ENCODE measurements at regions not wholly inside any gene's neighbourhood (a gene's known extent, or its start where the extent isn't known, plus 50 kb on each side); places are given as distances from the start of the nearest gene placed in this dataset.

- Histone ChIP-seq H3K4me3 (ENCODE audit: low read length in 2 of 2) (no peak overlapping the region), H3K36me3 (ENCODE audit: control insufficient read depth in 2 of 2, insufficient read depth in 2 of 2, low read length in 1 of 2) (no peaks in the 10 kb centered on the region), H3K27me3 (ENCODE audit: control insufficient read depth in 2 of 2, insufficient read depth in 1 of 2, low read length in 1 of 2) (no peaks in the 10 kb centered on the region), H3K27ac (ENCODE audit: low read depth in 1 of 2, low read length in 1 of 2) (no peak overlapping the region), H3K9me3 (ENCODE audit: control insufficient read depth in 2 of 2, insufficient read depth in 1 of 2, low read length in 1 of 2) (no peaks in the 10 kb centered on the region), H3K4me1 (ENCODE audit: control insufficient read depth in 2 of 2, insufficient read depth in 2 of 2, low read length in 2 of 2) (no peaks in the 10 kb centered on the region)
- WGBS, result 56% methylated on average over 8 of the region's 8 CpGs
- DNase-seq (ENCODE audit: low read depth in 6 of 9, low spot score in 9 of 9), result no peak
Measured at GRCh38 chr7:54841772-54842697, 83.0 kb upstream of the SEC61G start.

GRCh38 chr7:54843841-54844355, 84.9 kb upstream of the SEC61G start:
- no peaks in the 10 kb centered on the region for H3K36me3 ChIP-seq (ENCODE audit: control insufficient read depth in 2 of 2, insufficient read depth in 2 of 2, low read length in 1 of 2)
- no peaks in the 10 kb centered on the region for H3K4me1 ChIP-seq (ENCODE audit: control insufficient read depth in 2 of 2, insufficient read depth in 2 of 2, low read length in 2 of 2)
- no peaks in the 10 kb centered on the region for H3K9me3 ChIP-seq (ENCODE audit: control insufficient read depth in 2 of 2, insufficient read depth in 1 of 2, low read length in 1 of 2)
- H3K27ac ChIP-seq (ENCODE audit: low read depth in 1 of 2, low read length in 1 of 2), result no peak overlapping the region
- 76% methylated on average over 3 of the region's 3 CpGs for WGBS
- no peak for DNase-seq (ENCODE audit: low read depth in 6 of 9, low spot score in 9 of 9)
- no peak overlapping the region for H3K4me3 ChIP-seq (ENCODE audit: low read length in 2 of 2)
- no peaks in the 10 kb centered on the region for H3K27me3 ChIP-seq (ENCODE audit: control insufficient read depth in 2 of 2, insufficient read depth in 1 of 2, low read length in 1 of 2)

DNA sequence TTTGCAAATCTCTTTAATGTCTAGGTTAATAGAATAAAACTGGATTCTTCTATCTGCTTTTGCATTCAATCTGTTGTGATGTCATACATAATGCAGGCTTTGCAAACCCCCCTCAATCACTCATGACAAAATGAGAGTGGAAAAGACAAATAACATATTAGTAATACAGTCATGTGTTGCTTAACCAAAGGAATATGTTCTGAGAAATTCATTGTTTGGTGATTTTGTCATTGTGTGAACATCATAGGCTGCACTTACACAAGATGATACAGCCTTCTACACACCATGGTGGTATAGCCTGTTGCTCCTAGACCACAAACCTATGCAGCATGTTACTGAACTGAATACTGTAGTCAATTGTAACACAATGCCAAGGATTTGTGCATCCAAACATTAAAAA, 87.3 kb upstream of the SEC61G start:
- no peaks in the 10 kb centered on the region for H3K27me3 ChIP-seq (ENCODE audit: control insufficient read depth in 2 of 2, insufficient read depth in 1 of 2, low read length in 1 of 2)
- no peak overlapping the region for H3K27ac ChIP-seq (ENCODE audit: low read depth in 1 of 2, low read length in 1 of 2)
- H3K4me3 ChIP-seq (ENCODE audit: low read length in 2 of 2), result no peak overlapping the region
- no peak for DNase-seq (ENCODE audit: low read depth in 6 of 9, low spot score in 9 of 9)
- H3K36me3 ChIP-seq (ENCODE audit: control insufficient read depth in 2 of 2, insufficient read depth in 2 of 2, low read length in 1 of 2), result no peaks in the 10 kb centered on the region
- H3K9me3 ChIP-seq (ENCODE audit: control insufficient read depth in 2 of 2, insufficient read depth in 1 of 2, low read length in 1 of 2), result no peaks in the 10 kb centered on the region
- no peaks in the 10 kb centered on the region for H3K4me1 ChIP-seq (ENCODE audit: control insufficient read depth in 2 of 2, insufficient read depth in 2 of 2, low read length in 2 of 2)

GRCh38 chr7:54847921-54848320, 88.9 kb upstream of the SEC61G start:
- H3K27me3 ChIP-seq (ENCODE audit: control insufficient read depth in 2 of 2, insufficient read depth in 1 of 2, low read length in 1 of 2), result no peaks in the 10 kb centered on the region
- H3K27ac ChIP-seq (ENCODE audit: low read depth in 1 of 2, low read length in 1 of 2), result no peak overlapping the region
- no peak overlapping the region for H3K4me3 ChIP-seq (ENCODE audit: low read length in 2 of 2)
- H3K9me3 ChIP-seq (ENCODE audit: control insufficient read depth in 2 of 2, insufficient read depth in 1 of 2, low read length in 1 of 2), result no peaks in the 10 kb centered on the region
- H3K36me3 ChIP-seq (ENCODE audit: control insufficient read depth in 2 of 2, insufficient read depth in 2 of 2, low read length in 1 of 2), result no peaks in the 10 kb centered on the region
- H3K4me1 ChIP-seq (ENCODE audit: control insufficient read depth in 2 of 2, insufficient read depth in 2 of 2, low read length in 2 of 2), result no peaks in the 10 kb centered on the region
- no peak for DNase-seq (ENCODE audit: low read depth in 6 of 9, low spot score in 9 of 9)
- WGBS, result 90% methylated on average over 1 of the region's 1 CpG

DNA sequence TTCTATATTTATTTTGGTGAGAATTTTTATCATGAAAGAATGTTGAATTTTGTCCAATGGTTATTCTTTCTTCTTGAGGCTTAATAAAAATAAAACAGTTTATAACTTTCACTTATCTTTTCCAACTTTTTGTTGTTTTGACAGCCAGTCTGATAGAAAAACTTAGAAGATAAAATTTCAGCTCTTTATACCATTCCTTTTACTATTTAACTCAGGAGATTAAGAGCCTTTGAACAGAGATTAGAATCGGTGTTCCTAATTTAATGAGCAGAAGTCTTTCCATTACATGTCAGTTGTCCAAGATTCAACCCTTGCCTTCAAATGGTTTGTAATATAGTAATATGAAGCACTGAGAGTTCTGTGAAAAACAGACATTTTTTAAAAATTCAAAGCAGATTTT, 97.8 kb upstream of the SEC61G start:
- H3K27ac ChIP-seq (ENCODE audit: low read depth in 1 of 2, low read length in 1 of 2), result no peak overlapping the region
- no peak overlapping the region for H3K4me3 ChIP-seq (ENCODE audit: low read length in 2 of 2)
- no peaks in the 10 kb centered on the region for H3K9me3 ChIP-seq (ENCODE audit: control insufficient read depth in 2 of 2, insufficient read depth in 1 of 2, low read length in 1 of 2)
- no peaks in the 10 kb centered on the region for H3K36me3 ChIP-seq (ENCODE audit: control insufficient read depth in 2 of 2, insufficient read depth in 2 of 2, low read length in 1 of 2)
- no peaks in the 10 kb centered on the region for H3K27me3 ChIP-seq (ENCODE audit: control insufficient read depth in 2 of 2, insufficient read depth in 1 of 2, low read length in 1 of 2)
- no peaks in the 10 kb centered on the region for H3K4me1 ChIP-seq (ENCODE audit: control insufficient read depth in 2 of 2, insufficient read depth in 2 of 2, low read length in 2 of 2)
- 87% methylated on average over 1 of the region's 1 CpG for WGBS
- no peak for DNase-seq (ENCODE audit: low read depth in 6 of 9, low spot score in 9 of 9)

DNA sequence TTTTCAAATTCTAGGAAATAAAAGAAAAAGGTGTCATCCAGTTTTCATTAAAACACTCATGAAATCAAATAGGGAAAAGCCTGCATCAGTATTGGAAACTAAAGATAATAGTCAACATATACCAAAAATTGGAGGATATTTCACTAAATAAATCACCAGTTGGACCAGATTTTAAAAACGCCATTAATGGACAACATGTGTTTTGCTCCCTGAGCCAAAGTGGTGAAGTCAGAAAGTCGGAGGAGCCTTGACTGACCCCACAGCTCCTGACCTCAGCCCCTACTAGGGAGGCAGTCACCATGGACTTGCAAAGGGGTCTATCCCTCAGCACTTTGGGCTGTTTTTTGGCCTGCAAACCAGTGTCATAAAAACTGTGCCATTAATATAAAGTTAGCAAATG, 98.3 kb upstream of the SEC61G start:
- WGBS, result 97% methylated on average over 2 of the region's 2 CpGs
- Histone ChIP-seq H3K9me3 (ENCODE audit: control insufficient read depth in 2 of 2, insufficient read depth in 1 of 2, low read length in 1 of 2) (no peaks in the 10 kb centered on the region), H3K4me3 (ENCODE audit: low read length in 2 of 2) (no peak overlapping the region), H3K27ac (ENCODE audit: low read depth in 1 of 2, low read length in 1 of 2) (no peak overlapping the region), H3K4me1 (ENCODE audit: control insufficient read depth in 2 of 2, insufficient read depth in 2 of 2, low read length in 2 of 2) (no peaks in the 10 kb centered on the region), H3K36me3 (ENCODE audit: control insufficient read depth in 2 of 2, insufficient read depth in 2 of 2, low read length in 1 of 2) (no peaks in the 10 kb centered on the region), H3K27me3 (ENCODE audit: control insufficient read depth in 2 of 2, insufficient read depth in 1 of 2, low read length in 1 of 2) (no peaks in the 10 kb centered on the region)
- DNase-seq (ENCODE audit: low read depth in 6 of 9, low spot score in 9 of 9), result no peak

DNA sequence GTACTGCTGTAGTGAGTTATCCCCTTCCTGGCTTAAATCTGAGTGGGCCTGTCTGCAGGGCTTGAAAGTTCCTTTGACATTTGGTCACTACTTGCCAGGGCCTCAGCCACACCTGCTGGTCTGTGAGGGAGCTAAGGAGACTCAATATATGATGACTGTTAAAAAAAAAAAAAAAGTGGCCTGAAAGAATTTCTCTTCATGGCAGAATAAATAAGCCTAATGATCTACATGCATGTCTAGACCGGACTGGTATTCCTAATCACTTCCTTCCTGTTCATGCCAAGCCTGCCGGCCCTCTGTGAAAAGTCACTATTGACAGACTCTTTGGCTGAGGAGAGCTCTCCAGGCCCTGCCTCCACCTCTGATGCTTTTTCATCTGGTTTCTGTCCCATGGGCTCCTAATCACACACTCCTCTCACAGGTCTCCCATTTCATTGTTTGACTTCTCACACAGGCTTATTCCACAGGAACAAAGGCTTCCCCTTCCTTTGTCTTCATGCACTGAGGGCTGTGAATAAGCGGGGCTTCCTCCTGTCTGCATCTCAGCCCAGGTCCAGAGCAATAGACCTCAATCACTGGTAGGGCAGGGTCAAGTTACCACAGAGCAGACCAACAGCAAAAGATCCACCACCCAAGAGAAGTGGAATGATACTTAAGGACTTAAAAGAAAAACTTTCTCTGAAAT, 99.1 kb upstream of the SEC61G start:
- no peak overlapping the region for H3K27ac ChIP-seq (ENCODE audit: low read depth in 1 of 2, low read length in 1 of 2)
- 31% methylated on average over 3 of the region's 3 CpGs for WGBS
- H3K27me3 ChIP-seq (ENCODE audit: control insufficient read depth in 2 of 2, insufficient read depth in 1 of 2, low read length in 1 of 2), result no peaks in the 10 kb centered on the region
- H3K36me3 ChIP-seq (ENCODE audit: control insufficient read depth in 2 of 2, insufficient read depth in 2 of 2, low read length in 1 of 2), result no peaks in the 10 kb centered on the region
- no peaks in the 10 kb centered on the region for H3K9me3 ChIP-seq (ENCODE audit: control insufficient read depth in 2 of 2, insufficient read depth in 1 of 2, low read length in 1 of 2)
- H3K4me3 ChIP-seq (ENCODE audit: low read length in 2 of 2), result no peak overlapping the region
- no peak for DNase-seq (ENCODE audit: low read depth in 6 of 9, low spot score in 9 of 9)
- no peaks in the 10 kb centered on the region for H3K4me1 ChIP-seq (ENCODE audit: control insufficient read depth in 2 of 2, insufficient read depth in 2 of 2, low read length in 2 of 2)

DNA sequence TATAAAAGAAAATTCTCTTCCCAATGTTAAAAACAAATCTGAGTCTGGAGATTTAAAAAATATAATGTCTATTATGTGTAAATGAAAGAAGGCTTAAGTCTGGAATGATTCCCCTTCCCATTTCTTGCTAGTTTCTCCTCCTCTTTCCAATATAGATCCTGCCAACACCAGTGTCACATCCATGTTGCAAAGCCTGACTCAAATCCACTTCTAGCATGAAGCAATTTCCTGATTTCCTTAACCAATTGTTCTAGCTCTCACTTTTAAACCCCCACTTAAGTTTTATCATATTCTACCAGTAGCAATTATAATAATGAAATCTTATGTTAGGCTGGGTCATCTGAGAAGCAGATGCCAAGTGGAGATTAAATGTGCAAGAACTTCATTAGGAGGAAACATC, 100.1 kb upstream of the SEC61G start:
- Histone ChIP-seq H3K27ac (ENCODE audit: low read depth in 1 of 2, low read length in 1 of 2) (no peak overlapping the region), H3K36me3 (ENCODE audit: control insufficient read depth in 2 of 2, insufficient read depth in 2 of 2, low read length in 1 of 2) (no peaks in the 10 kb centered on the region), H3K4me1 (ENCODE audit: control insufficient read depth in 2 of 2, insufficient read depth in 2 of 2, low read length in 2 of 2) (no peaks in the 10 kb centered on the region), H3K27me3 (ENCODE audit: control insufficient read depth in 2 of 2, insufficient read depth in 1 of 2, low read length in 1 of 2) (no peaks in the 10 kb centered on the region), H3K9me3 (ENCODE audit: control insufficient read depth in 2 of 2, insufficient read depth in 1 of 2, low read length in 1 of 2) (no peaks in the 10 kb centered on the region), H3K4me3 (ENCODE audit: low read length in 2 of 2) (no peak overlapping the region)
- no peak for DNase-seq (ENCODE audit: low read depth in 6 of 9, low spot score in 9 of 9)

GRCh38 chr7:54859545-54859944, 100.5 kb upstream of the SEC61G start:
- DNase-seq (ENCODE audit: low read depth in 6 of 9, low spot score in 9 of 9), result no peak
- Histone ChIP-seq H3K36me3 (ENCODE audit: control insufficient read depth in 2 of 2, insufficient read depth in 2 of 2, low read length in 1 of 2) (no peaks in the 10 kb centered on the region), H3K27ac (ENCODE audit: low read depth in 1 of 2, low read length in 1 of 2) (no peak overlapping the region), H3K9me3 (ENCODE audit: control insufficient read depth in 2 of 2, insufficient read depth in 1 of 2, low read length in 1 of 2) (no peaks in the 10 kb centered on the region), H3K27me3 (ENCODE audit: control insufficient read depth in 2 of 2, insufficient read depth in 1 of 2, low read length in 1 of 2) (no peaks in the 10 kb centered on the region), H3K4me1 (ENCODE audit: control insufficient read depth in 2 of 2, insufficient read depth in 2 of 2, low read length in 2 of 2) (no peaks in the 10 kb centered on the region), H3K4me3 (ENCODE audit: low read length in 2 of 2) (no peak overlapping the region)
- WGBS, result 91% methylated on average over 4 of the region's 4 CpGs
